Muscle layer of colon (tissue), 2 donors: ENCODE measurements at regions not wholly inside any gene's neighbourhood (a gene's known extent, or its start where the extent isn't known, plus 50 kb on each side); places are given as distances from the start of the nearest gene placed in this dataset.

ENCODE experiments used
- H3K27ac ChIP-seq: one replicate; pipeline ENCODE4 v1.7.0; 2013; ENCODE audit warnings: low read depth, mild to moderate bottlenecking, low read length, moderate library complexity
- H3K27me3 ChIP-seq, 2 donors: one replicate each; pipeline ENCODE4 v1.7.0; 2013; ENCODE audit warnings: low read length in 2 of 2, mild to moderate bottlenecking in 2 of 2; ENCODE audit not compliant: insufficient read depth in 2 of 2, control insufficient read depth in 1 of 2
- H3K36me3 ChIP-seq: one replicate; pipeline ENCODE4 v1.7.0; 2013; ENCODE audit warnings: mild to moderate bottlenecking, low read length; ENCODE audit not compliant: insufficient read depth
- H3K4me1 ChIP-seq: one replicate; pipeline ENCODE4 v1.7.0; 2013; ENCODE audit warnings: mild to moderate bottlenecking, low read length; ENCODE audit not compliant: insufficient read depth
- H3K4me3 ChIP-seq, 2 donors: one replicate each; pipeline ENCODE4 v1.7.0; 2013; ENCODE audit warnings: low read length in 2 of 2, low read depth in 1 of 2, mild to moderate bottlenecking in 1 of 2, moderate library complexity in 1 of 2
- H3K9ac ChIP-seq: one replicate; pipeline ENCODE4 v1.7.0; 2013; ENCODE audit warnings: low read length
- H3K9me3 ChIP-seq: one replicate; pipeline ENCODE4 v1.7.0; 2013; ENCODE audit warnings: mild to moderate bottlenecking, low read length
- donor health status: abdominal sarcoma.
- donor health status: Adenocarcinoma of cecum.

DNA sequence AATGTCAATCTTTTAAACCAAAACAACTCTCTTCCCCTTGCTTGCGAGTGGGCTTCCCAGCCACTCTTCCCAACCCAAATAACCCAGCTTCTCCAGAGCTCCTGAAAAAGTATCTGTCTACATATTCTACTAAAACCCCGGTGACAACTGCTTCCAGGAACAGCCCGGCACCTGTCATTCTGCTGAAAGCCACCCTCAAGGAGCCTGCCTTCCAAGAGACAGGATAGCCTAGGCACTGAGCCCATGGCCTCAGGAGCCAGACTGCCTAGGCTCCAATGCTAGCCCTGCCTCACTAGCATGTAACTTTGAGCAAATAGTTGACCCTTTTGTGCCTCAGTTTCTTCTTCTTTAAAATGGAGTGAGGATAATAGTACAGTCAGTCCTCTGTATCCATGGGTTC lies 459.8 kb downstream of the SOX6 start:
- Histone ChIP-seq H3K36me3 (no peaks in the 10 kb centered on the region), H3K9ac (no peak overlapping the region), H3K9me3 (no peaks in the 10 kb centered on the region), H3K4me3 (no peak overlapping the region), H3K4me1 (peaks cover 11% of the 10 kb centered on the region), H3K27ac (no peak overlapping the region), H3K27me3 (peaks cover 0 to 1% of the 10 kb centered on the region in 2 donors)

GRCh38 chr11:15897211-15897960 lies 459.0 kb downstream of the SOX6 start:
- Histone ChIP-seq H3K4me1 (peaks cover 11% of the 10 kb centered on the region), H3K27ac (no peak overlapping the region), H3K27me3 (no peaks in the 10 kb centered on the region), H3K9ac (no peak overlapping the region), H3K36me3 (no peaks in the 10 kb centered on the region), H3K9me3 (no peaks in the 10 kb centered on the region), H3K4me3 (no peak overlapping the region)

DNA sequence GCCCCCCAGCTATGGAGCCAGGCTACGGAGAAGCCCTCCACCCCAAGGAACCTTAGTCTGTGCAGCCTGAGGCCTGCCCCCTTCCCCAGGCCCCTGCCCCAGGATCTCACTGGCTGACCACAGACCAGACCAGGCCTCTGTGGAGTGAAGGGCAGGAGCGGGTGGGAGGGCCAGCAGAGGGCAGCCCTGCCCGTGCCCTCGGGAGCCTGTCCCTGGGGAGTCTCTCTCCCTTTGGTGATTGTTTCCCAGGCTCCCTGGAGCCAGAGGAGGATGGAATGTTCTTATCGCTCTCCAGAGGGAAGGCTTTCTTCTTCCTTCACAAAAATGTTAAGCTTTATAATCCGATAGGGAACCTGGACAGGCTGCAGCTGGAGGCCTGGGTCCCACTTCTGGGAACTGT lies 455.3 kb downstream of the SOX6 start:
- Histone ChIP-seq H3K9me3 (no peaks in the 10 kb centered on the region), H3K4me3 (no peak overlapping the region), H3K4me1 (no peaks in the 10 kb centered on the region), H3K9ac (no peak overlapping the region), H3K27me3 (no peaks in the 10 kb centered on the region), H3K27ac (no peak overlapping the region), H3K36me3 (no peaks in the 10 kb centered on the region)

DNA sequence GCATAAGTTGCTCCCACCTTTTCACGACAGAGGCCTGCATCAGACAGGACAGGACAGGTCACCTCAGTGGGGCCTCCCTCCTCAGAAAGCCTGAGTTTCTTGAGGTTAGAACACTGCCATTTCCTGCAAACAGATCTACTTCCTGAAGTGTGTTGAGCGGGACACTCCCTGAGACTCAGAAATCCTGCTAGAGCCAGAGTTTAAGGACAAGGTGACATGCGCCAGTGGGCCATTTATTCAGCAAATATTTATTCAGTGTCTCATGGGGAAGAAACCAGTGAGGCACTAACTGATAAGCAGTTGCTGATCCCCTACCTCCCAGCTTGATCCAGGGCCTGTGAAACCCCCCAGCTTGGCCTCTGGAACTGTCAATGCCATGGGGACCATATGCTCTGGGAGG lies 454.6 kb downstream of the SOX6 start:
- Histone ChIP-seq H3K27me3 (no peaks in the 10 kb centered on the region), H3K4me3 (no peak overlapping the region), H3K9me3 (no peaks in the 10 kb centered on the region), H3K9ac (no peak overlapping the region), H3K36me3 (no peaks in the 10 kb centered on the region), H3K27ac (no peak overlapping the region), H3K4me1 (no peaks in the 10 kb centered on the region)

DNA sequence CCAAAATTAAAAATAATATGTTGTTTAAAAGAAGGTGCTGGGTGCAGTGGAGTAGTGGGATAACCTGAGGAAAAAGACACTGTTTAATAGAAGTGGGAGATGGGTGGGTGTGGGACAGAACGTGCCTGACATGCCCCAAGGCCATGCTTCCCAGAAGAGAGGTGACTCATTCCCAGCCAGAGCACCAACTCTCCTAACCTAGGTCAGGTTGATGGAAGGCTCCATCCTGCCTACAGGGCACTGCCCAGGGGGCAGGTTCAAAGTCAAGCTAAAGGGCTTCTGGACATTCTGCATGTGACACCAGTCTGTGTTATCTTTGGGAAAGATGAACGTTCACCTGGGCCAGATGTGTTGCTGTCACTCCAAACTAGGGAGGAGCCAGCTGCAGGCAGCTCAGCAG lies 453.1 kb downstream of the SOX6 start:
- no peak overlapping the region for H3K9ac ChIP-seq
- H3K27ac ChIP-seq: no peak overlapping the region
- H3K4me3 ChIP-seq: no peak overlapping the region
- H3K36me3 ChIP-seq: no peaks in the 10 kb centered on the region
- H3K4me1 ChIP-seq: no peaks in the 10 kb centered on the region
- H3K9me3 ChIP-seq: no peaks in the 10 kb centered on the region
- no peaks in the 10 kb centered on the region for H3K27me3 ChIP-seq

GRCh38 chr11:15905366-15906104 lies 450.8 kb downstream of the SOX6 start:
- no peaks in the 10 kb centered on the region for H3K4me1 ChIP-seq
- no peaks in the 10 kb centered on the region for H3K9me3 ChIP-seq
- no peaks in the 10 kb centered on the region for H3K27me3 ChIP-seq
- no peak overlapping the region for H3K27ac ChIP-seq
- no peak overlapping the region for H3K4me3 ChIP-seq
- no peak overlapping the region for H3K9ac ChIP-seq
- H3K36me3 ChIP-seq: no peaks in the 10 kb centered on the region

DNA sequence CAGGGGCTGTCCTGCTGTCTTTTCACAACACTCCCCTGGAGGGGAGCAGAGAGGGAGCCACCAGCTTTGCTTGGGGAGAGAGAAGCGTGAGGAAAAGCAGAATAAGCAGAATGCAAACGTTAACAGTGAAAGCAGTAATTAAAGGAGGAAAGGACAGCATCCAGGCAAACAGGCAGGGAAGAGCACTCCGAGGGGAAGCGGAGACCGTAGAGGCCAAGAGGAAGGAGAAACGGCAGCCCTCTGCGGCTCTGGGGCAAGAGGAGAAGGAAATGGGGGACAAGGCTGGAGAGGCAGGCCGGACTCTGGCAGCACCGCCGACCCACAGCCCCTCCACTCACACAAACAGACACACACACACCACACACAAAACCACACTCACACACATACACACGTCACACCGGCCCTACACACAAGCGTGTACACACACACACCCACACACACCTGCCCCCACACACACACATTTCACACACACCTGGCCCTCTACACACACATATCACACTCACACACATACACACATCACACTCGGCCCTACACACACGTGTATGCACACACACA lies 449.8 kb downstream of the SOX6 start:
- H3K9me3 ChIP-seq: no peaks in the 10 kb centered on the region
- no peak overlapping the region for H3K9ac ChIP-seq
- no peaks in the 10 kb centered on the region for H3K4me1 ChIP-seq
- no peaks in the 10 kb centered on the region for H3K36me3 ChIP-seq
- no peaks in the 10 kb centered on the region for H3K27me3 ChIP-seq
- no peak overlapping the region for H3K27ac ChIP-seq
- H3K4me3 ChIP-seq: no peak overlapping the region

GRCh38 chr11:15907806-15908205 lies 448.5 kb downstream of the SOX6 start:
- Histone ChIP-seq H3K9ac (no peak overlapping the region), H3K4me3 (no peak overlapping the region), H3K27ac (no peak overlapping the region), H3K36me3 (no peaks in the 10 kb centered on the region), H3K9me3 (no peaks in the 10 kb centered on the region), H3K4me1 (no peaks in the 10 kb centered on the region), H3K27me3 (no peaks in the 10 kb centered on the region)

DNA sequence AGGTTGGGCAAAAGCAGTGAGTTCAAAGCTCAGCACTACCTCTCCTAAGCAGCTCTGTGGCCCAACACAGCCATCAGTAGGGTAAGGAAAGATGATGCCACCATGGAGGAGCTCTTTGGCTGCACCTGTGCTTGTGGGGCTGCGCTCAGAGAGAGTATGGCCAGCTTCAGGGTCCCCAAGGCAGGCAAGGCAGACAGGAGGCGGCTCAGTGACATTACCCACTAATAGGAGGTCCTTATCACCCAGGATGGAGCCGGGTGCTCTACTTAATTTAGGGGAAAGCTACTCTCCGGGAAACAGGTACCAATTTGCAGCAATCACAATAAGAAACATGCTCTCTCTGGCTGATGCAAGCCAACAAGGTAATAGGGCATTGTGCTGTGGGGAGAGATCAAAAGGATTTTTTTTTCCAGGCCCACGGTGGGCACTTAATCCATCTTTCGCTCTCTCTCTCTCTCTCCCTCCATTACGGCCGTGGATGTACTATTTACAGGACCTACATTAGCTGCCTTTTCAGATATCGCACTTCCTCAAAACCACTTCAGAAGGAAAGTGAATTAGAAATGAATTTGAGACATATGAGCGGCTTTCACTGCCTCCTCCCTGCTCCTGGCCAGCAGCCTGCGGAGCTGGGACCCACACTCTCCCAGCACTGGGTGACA lies 446.3 kb downstream of the SOX6 start:
- H3K4me1 ChIP-seq: no peaks in the 10 kb centered on the region
- no peak overlapping the region for H3K9ac ChIP-seq
- H3K27me3 ChIP-seq: no peaks in the 10 kb centered on the region
- no peaks in the 10 kb centered on the region for H3K9me3 ChIP-seq
- H3K36me3 ChIP-seq: no peaks in the 10 kb centered on the region
- H3K4me3 ChIP-seq: no peak overlapping the region
- H3K27ac ChIP-seq: no peak overlapping the region

DNA sequence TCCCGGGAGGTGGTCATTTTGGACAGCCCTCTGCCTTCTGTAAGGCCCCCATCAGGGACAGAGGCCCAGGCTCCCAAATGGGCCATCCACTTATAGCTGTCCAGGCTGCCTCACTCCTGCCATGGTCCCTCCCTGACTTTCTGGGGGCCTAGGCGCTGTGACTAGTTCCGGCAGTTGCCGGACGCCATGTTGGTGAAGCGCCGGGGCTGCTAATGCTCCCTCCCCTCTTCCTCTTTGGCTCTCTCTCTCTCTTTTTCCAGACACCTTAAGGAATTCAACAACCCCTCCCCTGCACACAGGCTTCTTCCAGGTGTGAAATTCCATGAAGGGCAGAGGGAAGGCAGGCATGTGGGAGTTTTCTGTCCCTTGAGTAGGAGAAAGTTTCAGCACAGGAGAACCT lies 445.6 kb downstream of the SOX6 start:
- no peak overlapping the region for H3K27ac ChIP-seq
- H3K4me3 ChIP-seq: no peak overlapping the region
- no peak overlapping the region for H3K9ac ChIP-seq
- no peaks in the 10 kb centered on the region for H3K27me3 ChIP-seq
- H3K4me1 ChIP-seq: no peaks in the 10 kb centered on the region
- no peaks in the 10 kb centered on the region for H3K9me3 ChIP-seq
- no peaks in the 10 kb centered on the region for H3K36me3 ChIP-seq

- Histone ChIP-seq H3K27ac (no peak overlapping the region), H3K4me3 (no peak overlapping the region), H3K27me3 (no peaks in the 10 kb centered on the region), H3K36me3 (no peaks in the 10 kb centered on the region), H3K4me1 (no peaks in the 10 kb centered on the region), H3K9me3 (no peaks in the 10 kb centered on the region), H3K9ac (no peak overlapping the region)
Observed at GRCh38 chr11:15911377-15912044, 444.8 kb downstream of the SOX6 start.
